ENCODE measurements at regions not wholly inside any gene's neighbourhood (a gene's known extent, or its start where the extent isn't known, plus 50 kb on each side); places are given as distances from the start of the nearest gene placed in this dataset.

DNA sequence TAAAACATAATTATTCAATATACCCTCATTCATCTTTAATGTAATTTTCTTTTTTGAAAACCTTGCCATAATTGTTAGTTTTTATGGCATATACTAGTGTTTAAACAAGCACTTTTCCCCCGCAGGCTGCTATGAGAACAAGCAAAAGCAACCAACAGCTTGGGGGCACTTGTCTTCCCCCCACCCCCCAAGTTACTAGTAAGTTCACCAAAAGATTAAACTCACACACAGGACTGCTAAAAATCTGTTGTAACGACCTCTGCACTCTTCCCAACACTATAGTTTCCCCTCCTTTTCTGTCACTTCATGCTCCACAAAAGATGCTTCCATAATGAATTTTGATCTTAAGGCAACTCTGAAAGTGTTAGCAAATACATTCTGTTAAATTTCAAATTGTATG lies 474.9 kb upstream of the SOX5 start:
- TF ChIP-seq CTCF (IDR thresholded peaks at IDR 0.05) (no peak), POLR2A (IDR thresholded peaks at IDR 0.05) (no peak)
